HepG2 (cell line): ENCODE measurements at regions not wholly inside any gene's neighbourhood (a gene's known extent, or its start where the extent isn't known, plus 50 kb on each side); places are given as distances from the start of the nearest gene placed in this dataset.

Experiments
- HHEX ChIP-seq: IDR thresholded peaks from 2 replicates; pipeline ENCODE4 v1.6.1; 2016; ENCODE audit warnings: control low read depth
- KAT2B ChIP-seq: fragments of 150-350 bp; IDR thresholded peaks from 2 replicates; pipeline ENCODE4 v1.6.1; 2014; ENCODE audit warnings: low read depth, low read length, borderline replicate concordance
- MTA3 ChIP-seq: sonication (generic); formaldehyde crosslinking; IDR thresholded peaks from 2 replicates; pipeline ENCODE4 v1.4.0; 2020; ENCODE audit warnings: missing genetic modification reagents
- POLR2A ChIP-seq, 2 experiments: IDR thresholded peaks; 2 replicates each; pipeline ENCODE4 v1.6.1; 2011; ENCODE audit warnings: low read depth in 2 of 2, low read length in 2 of 2, mild to moderate bottlenecking in 1 of 2, moderate library complexity in 1 of 2; ENCODE audit not compliant: insufficient read depth in 1 of 2
- SMYD3 ChIP-seq: sonication (generic); formaldehyde crosslinking; IDR thresholded peaks from 2 replicates; pipeline ENCODE4 v1.8.1; 2023; ENCODE audit warnings: mild to moderate bottlenecking, missing genetic modification reagents
- TCF12 ChIP-seq, 2 experiments: fragments of 450-650 bp in 1 of 2; sonication (generic) in 1 of 2; formaldehyde crosslinking in 1 of 2; IDR thresholded peaks; 2 replicates each; pipeline versions ENCODE4 v1.6.1 to v1.8.0; 2017 to 2022; ENCODE audit warnings: antibody characterized with exemption in 1 of 2, mild to moderate bottlenecking in 1 of 2, missing genetic modification reagents in 1 of 2, moderate library complexity in 1 of 2
- ZNF430 ChIP-seq: sonication (generic); formaldehyde crosslinking; IDR thresholded peaks from 2 replicates; pipeline ENCODE4 v1.9.0; 2021; ENCODE audit warnings: mild to moderate bottlenecking, missing genetic modification reagents
- TF ChIP-seq, protein P1 (sequence below): sonication (generic); formaldehyde crosslinking; IDR thresholded peaks from 2 replicates; pipeline ENCODE4 v1.8.0; 2023; ENCODE audit warnings: mild to moderate bottlenecking, missing genetic modification reagents
- TF ChIP-seq, protein P2 (sequence below): sonication (generic); formaldehyde crosslinking; IDR thresholded peaks from 2 replicates; pipeline ENCODE4 v1.4.0; 2020; ENCODE audit warnings: missing genetic modification reagents, mild to moderate bottlenecking, borderline replicate concordance
- TF ChIP-seq, protein P3 (sequence below): IDR thresholded peaks from 2 replicates; pipeline ENCODE4 v1.6.1; 2016; ENCODE audit warnings: missing compliant biosample characterization, missing genetic modification reagents, borderline replicate concordance

DNA sequence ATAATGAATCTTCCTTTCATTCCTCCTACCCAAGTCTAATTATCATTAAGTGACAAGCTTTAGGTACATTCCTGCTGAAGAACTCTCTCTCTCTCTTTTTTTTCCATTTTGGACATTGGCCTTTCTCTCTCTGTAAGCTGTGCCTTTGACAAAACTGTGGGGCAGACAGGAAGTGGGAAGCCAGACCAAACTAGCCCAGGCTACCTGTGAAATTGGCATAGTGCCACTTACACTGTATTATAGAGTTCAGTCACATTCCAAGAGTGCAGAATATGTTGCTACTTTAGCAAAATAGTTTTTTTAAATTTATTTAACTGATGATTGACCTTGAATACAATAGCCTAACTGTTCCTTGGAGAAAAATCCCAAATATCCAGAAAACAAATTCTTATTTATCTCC is 381.5 kb upstream of the ETAA1 start:
- TF ChIP-seq SMYD3 (CRISPR knock-in tag) (no peak), POLR2A (IDR thresholded peaks at IDR 0.05; ENCODE audit: insufficient read depth in 1 of 2, low read depth in 2 of 2, low read length in 2 of 2) (no peak), MTA3 (CRISPR knock-in tag) (no peak), HHEX (CRISPR knock-in tag) (no peak), TCF12 (IDR thresholded peaks at IDR 0.05) (no peak), TCF12 (CRISPR knock-in tag; IDR thresholded peaks at IDR 0.05) (no peak), KAT2B (no peak), ZNF430 (CRISPR knock-in tag) (no peak)
- TF ChIP-seq, protein P1, sequence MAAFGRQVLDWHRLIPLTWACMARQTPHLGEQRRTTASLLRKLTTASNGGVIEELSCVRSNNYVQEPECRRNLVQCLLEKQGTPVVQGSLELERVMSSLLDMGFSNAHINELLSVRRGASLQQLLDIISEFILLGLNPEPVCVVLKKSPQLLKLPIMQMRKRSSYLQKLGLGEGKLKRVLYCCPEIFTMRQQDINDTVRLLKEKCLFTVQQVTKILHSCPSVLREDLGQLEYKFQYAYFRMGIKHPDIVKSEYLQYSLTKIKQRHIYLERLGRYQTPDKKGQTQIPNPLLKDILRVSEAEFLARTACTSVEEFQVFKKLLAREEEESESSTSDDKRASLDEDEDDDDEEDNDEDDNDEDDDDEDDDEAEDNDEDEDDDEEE (CRISPR knock-in tag) = no peak
- TF ChIP-seq, protein P2, sequence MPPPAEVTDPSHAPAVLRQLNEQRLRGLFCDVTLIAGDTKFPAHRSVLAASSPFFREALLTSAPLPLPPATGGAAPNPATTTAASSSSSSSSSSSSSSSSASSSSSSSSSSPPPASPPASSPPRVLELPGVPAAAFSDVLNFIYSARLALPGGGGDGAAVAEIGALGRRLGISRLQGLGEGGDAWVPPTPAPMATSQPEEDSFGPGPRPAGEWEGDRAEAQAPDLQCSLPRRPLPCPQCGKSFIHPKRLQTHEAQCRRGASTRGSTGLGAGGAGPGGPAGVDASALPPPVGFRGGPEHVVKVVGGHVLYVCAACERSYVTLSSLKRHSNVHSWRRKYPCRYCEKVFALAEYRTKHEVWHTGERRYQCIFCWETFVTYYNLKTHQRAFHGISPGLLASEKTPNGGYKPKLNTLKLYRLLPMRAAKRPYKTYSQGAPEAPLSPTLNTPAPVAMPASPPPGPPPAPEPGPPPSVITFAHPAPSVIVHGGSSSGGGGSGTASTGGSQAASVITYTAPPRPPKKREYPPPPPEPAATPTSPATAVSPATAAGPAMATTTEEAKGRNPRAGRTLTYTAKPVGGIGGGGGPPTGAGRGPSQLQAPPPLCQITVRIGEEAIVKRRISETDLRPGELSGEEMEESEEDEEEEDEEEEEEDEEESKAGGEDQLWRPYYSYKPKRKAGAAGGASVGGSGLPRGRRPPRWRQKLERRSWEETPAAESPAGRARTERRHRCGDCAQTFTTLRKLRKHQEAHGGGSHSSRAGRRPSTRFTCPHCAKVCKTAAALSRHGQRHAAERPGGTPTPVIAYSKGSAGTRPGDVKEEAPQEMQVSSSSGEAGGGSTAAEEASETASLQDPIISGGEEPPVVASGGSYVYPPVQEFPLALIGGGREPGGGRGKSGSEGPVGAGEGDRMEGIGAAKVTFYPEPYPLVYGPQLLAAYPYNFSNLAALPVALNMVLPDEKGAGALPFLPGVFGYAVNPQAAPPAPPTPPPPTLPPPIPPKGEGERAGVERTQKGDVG (CRISPR knock-in tag) = no peak
- TF ChIP-seq, protein P3, sequence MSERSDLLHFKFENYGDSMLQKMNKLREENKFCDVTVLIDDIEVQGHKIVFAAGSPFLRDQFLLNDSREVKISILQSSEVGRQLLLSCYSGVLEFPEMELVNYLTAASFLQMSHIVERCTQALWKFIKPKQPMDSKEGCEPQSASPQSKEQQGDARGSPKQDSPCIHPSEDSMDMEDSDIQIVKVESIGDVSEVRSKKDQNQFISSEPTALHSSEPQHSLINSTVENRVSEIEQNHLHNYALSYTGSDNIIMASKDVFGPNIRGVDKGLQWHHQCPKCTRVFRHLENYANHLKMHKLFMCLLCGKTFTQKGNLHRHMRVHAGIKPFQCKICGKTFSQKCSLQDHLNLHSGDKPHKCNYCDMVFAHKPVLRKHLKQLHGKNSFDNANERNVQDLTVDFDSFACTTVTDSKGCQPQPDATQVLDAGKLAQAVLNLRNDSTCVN (CRISPR knock-in tag) = no peak
